Mucosa of gallbladder (tissue), 1 donor: ENCODE measurements at regions not wholly inside any gene's neighbourhood (a gene's known extent, or its start where the extent isn't known, plus 50 kb on each side); places are given as distances from the start of the nearest gene placed in this dataset.

Experiments used
- DNase-seq: peaks from one replicate; pipeline ENCODE4 v3.0.0-alpha.2; 2020; ENCODE audit warnings: low spot score
- donor health status: DM: no; HTN: no; CAD: no.

GRCh38 chr6:74956559-74957428, 249.1 kb downstream of the COL12A1 start:
- DNase-seq: no peak

DNA sequence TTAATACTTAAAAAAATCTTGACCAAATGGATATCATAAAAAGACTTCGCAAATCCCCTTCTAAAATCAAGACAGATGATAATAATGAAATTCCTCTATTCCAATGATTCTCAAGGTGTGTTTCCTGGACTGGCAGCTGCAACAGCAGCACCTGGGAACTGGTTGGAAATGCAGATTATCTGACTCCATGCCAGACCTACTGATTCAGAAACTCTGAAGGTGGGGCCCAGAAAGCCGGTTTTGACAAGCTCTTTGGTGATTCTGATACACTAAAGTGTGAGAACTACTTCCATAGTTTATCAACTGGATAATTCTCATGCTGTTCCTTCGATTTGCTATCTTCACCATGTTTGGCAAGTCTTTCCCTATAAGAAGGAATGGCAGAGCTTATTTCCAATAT, 252.1 kb downstream of the COL12A1 start:
- DNase-seq: no peak

DNA sequence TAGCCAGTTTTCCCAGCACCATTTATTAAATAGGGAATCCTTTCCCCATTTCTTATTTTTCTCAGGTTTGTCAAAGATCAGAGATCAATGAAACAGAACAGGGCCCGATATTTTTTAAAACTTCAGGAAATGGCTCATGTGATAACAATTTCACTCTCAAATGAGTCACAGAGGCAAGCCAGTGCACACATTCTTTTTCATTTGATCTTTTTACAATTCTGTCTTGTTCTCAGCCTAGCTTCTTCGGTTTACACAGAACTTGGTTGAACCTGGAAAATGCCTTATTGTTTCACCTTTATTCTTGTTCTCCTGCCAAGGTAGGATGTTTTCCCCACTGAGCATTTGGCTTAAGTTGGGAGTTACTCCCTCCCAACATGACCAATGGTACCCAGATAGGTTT, 258.9 kb downstream of the COL12A1 start:
- no peak for DNase-seq

- no peak for DNase-seq
Measured at GRCh38 chr6:74942130-74942529, 263.7 kb downstream of the COL12A1 start.

DNA sequence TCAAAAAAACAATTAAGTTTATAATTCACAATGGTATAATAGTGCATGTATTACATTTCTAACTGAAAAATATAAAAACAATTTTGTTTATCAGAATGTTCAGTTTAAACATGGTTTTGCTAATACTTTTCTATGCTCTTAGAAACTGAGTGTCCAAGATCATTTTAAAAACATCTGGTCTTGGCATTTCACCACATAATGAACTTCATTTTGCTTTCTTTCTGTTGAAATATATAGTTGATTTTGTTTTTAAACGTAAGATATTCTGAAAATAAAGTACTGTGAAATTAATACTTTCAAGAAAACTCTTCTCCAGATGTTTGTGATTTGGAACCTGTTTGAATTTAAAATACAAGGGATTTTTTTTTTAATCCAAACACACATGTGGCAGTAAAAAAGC, 264.4 kb downstream of the COL12A1 start:
- no peak for DNase-seq

DNA sequence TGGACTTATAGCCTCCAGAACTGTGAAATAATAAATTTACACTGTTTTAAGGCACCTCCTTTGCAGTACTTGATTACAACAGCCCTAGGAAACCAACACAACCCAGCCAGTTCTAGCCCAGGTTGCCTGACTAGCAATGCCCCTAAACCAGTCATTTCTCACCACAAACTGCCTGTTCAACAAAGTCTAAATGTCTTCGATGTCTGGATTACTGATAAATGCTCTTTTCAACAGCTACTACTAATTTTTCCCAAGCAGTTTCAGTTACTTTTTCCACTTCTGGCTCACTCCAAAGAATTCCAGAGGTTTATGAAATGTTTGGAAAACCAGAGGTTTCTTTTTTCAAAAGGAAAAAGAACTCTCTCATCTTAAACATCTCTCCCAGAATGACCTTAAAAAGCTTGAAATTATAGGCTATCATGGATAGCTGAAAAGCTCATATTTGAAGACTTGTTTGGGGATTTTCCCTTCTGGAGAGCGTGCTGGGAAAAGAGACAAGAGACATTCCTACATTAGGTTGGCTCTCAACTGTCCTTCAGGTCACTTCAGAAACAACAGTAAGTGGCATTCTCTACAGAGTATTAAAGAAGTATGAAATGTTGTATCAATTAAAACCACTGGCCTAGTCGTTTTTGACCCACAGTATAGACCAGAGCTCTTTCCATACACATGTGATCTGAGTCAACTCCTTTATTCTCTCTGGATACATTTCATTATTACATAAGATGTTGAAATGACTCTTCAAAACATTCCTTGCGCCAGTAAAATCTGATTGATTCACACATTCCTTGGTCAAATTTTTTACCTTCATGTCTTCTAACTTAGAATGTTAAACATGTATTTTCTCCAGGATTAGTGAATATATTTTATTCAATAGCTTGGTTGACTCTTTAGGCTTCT, 265.9 kb downstream of the COL12A1 start:
- DNase-seq: no peak

DNA sequence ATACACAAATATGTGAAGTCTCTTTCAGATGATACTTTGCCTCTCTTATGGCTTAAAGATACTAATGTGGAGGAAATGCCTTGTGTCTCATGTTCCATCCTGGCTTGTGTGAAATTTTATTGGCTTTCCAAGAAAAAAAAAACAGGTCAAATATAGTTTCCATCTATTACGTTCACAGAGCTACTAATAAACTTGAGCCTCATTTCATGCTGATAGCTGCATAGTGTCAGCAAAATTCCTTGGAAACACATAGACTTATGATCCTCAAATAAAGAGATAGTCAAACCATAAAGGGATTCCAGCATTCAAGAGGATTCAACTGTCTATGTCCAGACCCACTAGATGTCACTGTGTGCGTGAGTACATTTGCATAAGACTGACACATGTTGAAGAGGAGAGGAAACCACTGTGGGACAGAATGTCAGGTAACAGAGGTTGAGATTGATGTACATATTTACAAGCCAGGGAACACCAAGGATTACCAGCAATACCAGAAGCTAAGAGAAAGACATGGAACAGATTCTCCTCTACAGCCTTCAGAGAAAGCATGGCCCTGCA, 266.6 kb downstream of the COL12A1 start:
- no peak for DNase-seq

GRCh38 chr6:74937936-74938335, 267.9 kb downstream of the COL12A1 start:
- DNase-seq: no peak

DNA sequence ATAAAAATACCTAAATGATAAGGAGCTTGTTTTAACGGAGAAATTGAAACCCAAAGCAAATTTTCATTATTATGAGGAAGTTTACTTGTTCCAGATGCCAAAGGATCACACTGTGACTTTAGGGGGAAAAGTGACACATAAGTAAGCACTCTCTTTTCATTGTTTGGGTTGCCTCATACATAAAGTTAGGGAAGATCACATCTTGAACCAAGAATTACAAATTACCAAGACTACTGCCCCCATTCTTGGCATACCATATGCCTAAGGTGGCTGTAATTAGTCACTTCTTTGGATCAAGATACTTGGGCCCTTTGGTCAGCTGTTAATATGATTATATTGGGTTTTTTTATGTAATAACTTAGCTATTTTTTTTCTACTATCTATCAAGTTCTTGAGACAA, 269.0 kb downstream of the COL12A1 start:
- DNase-seq: no peak

GRCh38 chr6:74932232-74932888, 273.5 kb downstream of the COL12A1 start:
- no peak for DNase-seq

DNA sequence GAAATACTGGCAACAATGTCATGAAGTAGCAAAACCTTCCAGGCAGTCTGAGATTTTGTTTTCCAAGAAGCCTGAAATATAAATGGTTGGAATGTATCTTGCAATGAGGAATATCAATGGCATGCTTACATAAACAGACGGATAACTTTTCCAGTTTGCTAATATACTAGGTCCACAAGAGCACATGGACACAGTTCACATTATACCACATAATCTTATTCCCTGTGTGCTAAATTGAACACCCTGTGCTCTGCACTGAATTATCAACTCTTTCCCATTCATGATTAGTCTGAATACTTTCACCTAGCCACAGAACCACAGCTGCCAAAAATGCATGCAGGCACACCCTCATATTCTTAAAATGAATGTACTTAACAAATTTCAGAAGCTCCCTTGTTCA, 274.3 kb downstream of the COL12A1 start:
- no peak for DNase-seq

- DNase-seq: no peak
Measured at GRCh38 chr6:74928203-74928602, 277.6 kb downstream of the COL12A1 start.

GRCh38 chr6:74927299-74927698, 278.6 kb downstream of the COL12A1 start:
- no peak for DNase-seq

DNA sequence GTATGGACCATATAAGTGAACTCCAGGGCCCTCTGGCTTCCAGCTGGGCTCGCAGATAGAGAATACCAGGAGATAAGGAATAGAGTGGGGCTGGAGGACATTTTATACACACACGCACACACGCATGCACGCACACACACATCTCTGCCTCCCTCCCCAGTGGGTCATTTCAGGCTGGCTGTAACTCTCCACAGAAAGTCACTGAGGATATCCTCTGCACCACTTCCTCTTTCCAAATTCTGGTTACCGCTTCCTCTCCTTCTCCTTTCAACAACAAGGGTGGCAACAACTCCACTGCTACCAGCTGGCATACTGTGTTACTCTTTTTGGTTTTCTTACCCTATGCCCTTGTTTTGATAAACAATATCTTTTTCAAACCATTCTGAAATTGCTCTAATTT, 280.2 kb downstream of the COL12A1 start:
- DNase-seq: no peak

DNA sequence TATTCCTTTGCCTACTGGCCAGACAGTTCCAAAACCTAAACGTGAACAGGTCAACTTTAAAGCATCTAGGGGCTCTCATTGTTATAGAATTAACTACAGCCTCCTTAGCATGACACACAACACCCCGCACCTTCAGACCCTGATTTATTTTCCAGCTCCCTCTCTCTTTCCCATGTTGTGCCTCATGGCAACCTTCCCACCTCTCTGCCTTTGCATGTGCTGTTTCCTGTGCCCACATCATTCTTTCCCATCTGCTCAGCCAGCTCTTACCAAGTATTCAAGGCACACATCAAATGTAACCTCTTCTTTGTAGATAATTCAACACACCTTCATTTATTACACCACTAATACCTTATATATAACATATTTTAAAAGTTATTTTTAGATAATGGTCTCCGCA, 291.0 kb downstream of the COL12A1 start:
- DNase-seq: no peak

DNA sequence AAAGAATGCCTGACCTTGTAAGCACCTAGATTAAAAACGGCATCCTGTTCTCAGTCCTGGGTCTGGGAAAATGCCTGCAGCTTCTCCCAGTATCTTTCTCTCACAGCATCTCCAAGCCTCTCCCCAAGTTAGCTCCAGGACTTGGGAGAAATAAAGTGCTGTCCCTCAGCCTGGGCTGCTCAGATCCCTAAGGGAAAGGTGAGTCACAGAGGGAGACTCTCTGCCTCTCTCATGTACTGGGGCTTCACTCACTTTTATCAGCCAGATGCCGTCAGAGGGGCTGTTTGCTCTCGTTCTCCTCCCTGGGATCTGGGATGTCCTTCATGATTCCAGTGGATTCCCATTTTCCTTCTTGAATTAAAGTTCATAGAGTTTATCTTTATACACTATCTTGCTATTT, 293.6 kb downstream of the COL12A1 start:
- DNase-seq: no peak

DNA sequence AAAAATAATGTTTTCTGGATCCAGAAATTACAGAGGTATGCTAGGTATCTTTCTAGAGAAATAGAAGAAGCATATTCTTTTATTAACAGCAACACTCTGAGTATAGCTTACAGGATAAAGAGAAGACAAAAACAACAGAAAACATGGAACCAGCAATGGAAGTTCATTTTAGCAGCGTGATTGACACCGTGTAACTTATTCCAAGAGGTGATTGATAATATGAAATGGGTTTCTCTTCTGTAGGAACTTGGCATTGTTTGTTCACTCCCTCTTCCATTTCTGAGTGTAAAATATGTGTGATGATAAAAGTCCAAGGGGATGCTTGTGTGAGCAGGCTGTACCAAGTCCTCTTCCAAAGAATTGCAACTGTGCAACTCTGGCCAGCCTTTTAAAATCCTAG, 303.0 kb downstream of the COL12A1 start:
- no peak for DNase-seq

- DNase-seq: no peak
Measured at GRCh38 chr6:74902089-74902488, 303.8 kb downstream of the COL12A1 start.

DNA sequence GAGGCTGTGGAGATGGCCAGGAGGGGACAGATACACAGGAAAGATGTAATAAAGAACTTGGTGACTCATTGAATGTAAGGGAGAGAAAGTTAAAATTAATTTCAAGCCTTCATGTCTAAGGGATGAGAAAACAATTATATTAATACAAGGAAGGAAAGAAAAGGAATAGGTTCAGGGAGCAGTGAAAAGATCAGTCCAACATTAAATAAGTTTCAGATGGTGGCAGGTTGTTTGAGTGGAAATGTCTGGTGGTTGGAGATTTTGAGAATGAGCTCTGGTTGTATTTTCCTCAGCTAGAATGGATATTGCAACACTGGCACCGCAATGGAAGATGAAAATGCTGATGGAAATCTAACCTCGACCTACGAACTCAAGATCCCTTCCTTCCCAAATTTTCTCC, 304.3 kb downstream of the COL12A1 start:
- DNase-seq: no peak

DNA sequence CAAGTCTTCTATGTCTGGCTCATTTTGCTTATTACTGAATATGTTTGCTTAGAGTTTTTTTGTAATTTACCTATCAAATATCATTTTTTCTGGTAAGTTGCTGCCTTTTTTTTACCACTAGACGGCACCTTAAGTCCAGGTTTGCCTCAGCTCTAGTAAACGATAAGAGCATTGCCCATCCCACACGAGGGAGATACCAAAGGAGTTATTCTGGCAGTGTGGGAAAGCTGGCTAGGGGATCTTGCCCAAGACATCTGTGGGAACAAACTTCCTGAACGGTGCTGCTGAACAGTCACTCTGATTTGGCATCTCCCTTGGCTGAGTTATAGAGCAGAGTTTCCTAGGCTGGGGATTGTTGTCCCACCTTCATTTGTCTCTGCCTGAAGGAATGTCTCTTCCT, 306.4 kb downstream of the COL12A1 start:
- no peak for DNase-seq

- no peak for DNase-seq
Measured at GRCh38 chr6:74892091-74892490, 313.8 kb downstream of the COL12A1 start.

- DNase-seq: peak; percentile 37
Measured at GRCh38 chr6:74891349-74891831, 314.5 kb downstream of the COL12A1 start.
